Mesenteric fat pad (tissue), 1 donor: ENCODE measurements at regions not wholly inside any gene's neighbourhood (a gene's known extent, or its start where the extent isn't known, plus 50 kb on each side); places are given as distances from the start of the nearest gene placed in this dataset.

Experiments used
- DNase-seq: peaks from one replicate; pipeline ENCODE4 v3.0.0-alpha.2; 2020; ENCODE audit warnings: low spot score
- donor health status: DM: yes; HTN: yes; CAD: no.

GRCh38 chr5:179430193-179431175 lies 85.2 kb upstream of the ADAMTS2 start:
- DNase-seq: no peak

GRCh38 chr5:179427676-179428056 lies 82.4 kb upstream of the ADAMTS2 start:
- no peak for DNase-seq

- peak; percentile 82 for DNase-seq
Observed at GRCh38 chr5:179427032-179427675, 81.9 kb upstream of the ADAMTS2 start.

GRCh38 chr5:179422908-179423481 lies 77.7 kb upstream of the ADAMTS2 start:
- no peak for DNase-seq

GRCh38 chr5:179422213-179422855 lies 77.1 kb upstream of the ADAMTS2 start:
- no peak for DNase-seq

- DNase-seq: peak; percentile 75
Observed at GRCh38 chr5:179421144-179421901, 76.1 kb upstream of the ADAMTS2 start.

GRCh38 chr5:179420476-179420875 lies 75.2 kb upstream of the ADAMTS2 start:
- peak; percentile 64 for DNase-seq

- DNase-seq: no peak
Observed at GRCh38 chr5:179418972-179419371, 73.7 kb upstream of the ADAMTS2 start.

GRCh38 chr5:179417696-179418095 lies 72.4 kb upstream of the ADAMTS2 start:
- no peak for DNase-seq

- no peak for DNase-seq
Observed at GRCh38 chr5:179417016-179417415, 71.8 kb upstream of the ADAMTS2 start.

GRCh38 chr5:179416114-179416822 lies 71.0 kb upstream of the ADAMTS2 start:
- DNase-seq: peak; percentile 68

GRCh38 chr5:179415291-179416060 lies 70.2 kb upstream of the ADAMTS2 start:
- peak; percentile 82 for DNase-seq

- DNase-seq: peak; percentile 41
Observed at GRCh38 chr5:179414459-179415261, 69.4 kb upstream of the ADAMTS2 start.

GRCh38 chr5:179413711-179414458 lies 68.6 kb upstream of the ADAMTS2 start:
- peak; percentile 72 for DNase-seq

GRCh38 chr5:179413086-179413690 lies 67.9 kb upstream of the ADAMTS2 start:
- DNase-seq: peak; percentile 79

- peak; percentile 79 for DNase-seq
Observed at GRCh38 chr5:179411161-179411841, 66.0 kb upstream of the ADAMTS2 start.
